GM12873 (cell line): ENCODE measurements at regions not wholly inside any gene's neighbourhood (a gene's known extent, or its start where the extent isn't known, plus 50 kb on each side); places are given as distances from the start of the nearest gene placed in this dataset.

ENCODE experiments used
- TF ChIP-seq, protein P1 (sequence below): IDR thresholded peaks from 2 replicates; pipeline ENCODE4 v1.5.1; 2012; ENCODE audit warnings: low read depth, mild to moderate bottlenecking, moderate library complexity, low read length, control low read depth; ENCODE audit not compliant: insufficient read depth; ENCODE audit errors: missing control alignments

GRCh38 chr5:68114378-68115040, 101.0 kb upstream of the PIK3R1 start:
- TF ChIP-seq, protein P1, sequence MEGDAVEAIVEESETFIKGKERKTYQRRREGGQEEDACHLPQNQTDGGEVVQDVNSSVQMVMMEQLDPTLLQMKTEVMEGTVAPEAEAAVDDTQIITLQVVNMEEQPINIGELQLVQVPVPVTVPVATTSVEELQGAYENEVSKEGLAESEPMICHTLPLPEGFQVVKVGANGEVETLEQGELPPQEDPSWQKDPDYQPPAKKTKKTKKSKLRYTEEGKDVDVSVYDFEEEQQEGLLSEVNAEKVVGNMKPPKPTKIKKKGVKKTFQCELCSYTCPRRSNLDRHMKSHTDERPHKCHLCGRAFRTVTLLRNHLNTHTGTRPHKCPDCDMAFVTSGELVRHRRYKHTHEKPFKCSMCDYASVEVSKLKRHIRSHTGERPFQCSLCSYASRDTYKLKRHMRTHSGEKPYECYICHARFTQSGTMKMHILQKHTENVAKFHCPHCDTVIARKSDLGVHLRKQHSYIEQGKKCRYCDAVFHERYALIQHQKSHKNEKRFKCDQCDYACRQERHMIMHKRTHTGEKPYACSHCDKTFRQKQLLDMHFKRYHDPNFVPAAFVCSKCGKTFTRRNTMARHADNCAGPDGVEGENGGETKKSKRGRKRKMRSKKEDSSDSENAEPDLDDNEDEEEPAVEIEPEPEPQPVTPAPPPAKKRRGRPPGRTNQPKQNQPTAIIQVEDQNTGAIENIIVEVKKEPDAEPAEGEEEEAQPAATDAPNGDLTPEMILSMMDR, result no peak

- TF ChIP-seq, protein P1, result no peak
These were observed 102.9 kb upstream of the PIK3R1 start for GRCh38 chr5:68112658-68113057.

GRCh38 chr5:68110894-68111293, 104.7 kb upstream of the PIK3R1 start:
- TF ChIP-seq, protein P1, result no peak

GRCh38 chr5:68110264-68110663, 105.3 kb upstream of the PIK3R1 start:
- TF ChIP-seq, protein P1, result no peak

- TF ChIP-seq, protein P1, result no peak
These were observed 116.2 kb upstream of the PIK3R1 start for GRCh38 chr5:68099327-68099726.

DNA sequence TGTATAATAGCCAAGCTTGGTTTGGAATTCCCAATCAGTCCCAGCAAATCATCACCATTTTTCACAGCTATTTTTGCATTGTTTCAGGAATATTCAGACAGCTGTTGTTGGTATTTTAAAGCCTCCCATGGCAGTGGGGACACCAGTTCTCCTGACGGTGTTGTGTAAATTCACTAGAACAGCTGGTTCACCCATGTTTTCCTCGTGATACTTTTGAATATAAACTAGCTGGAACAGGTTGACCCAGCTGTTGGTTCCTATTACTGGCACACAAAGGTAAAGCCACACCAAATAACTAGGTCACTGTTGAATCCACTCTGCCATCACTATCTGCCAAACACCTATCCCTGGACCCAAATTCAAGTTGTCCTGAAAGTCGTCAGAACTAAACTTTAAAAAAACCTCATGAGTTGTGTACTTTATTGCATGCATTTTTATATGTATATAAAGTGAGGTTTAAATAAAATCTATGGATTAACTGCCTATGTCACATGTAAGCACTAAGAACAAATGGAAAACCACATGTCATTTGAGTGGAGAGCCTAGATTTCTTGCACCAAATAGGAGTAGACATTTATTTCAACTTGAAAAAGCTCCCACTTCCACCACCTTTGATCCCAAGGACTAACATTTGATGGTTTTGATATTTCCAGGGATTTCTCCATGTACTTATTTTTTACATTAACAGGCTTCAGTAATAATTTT, 121.9 kb upstream of the PIK3R1 start:
- TF ChIP-seq, protein P1, result no peak

DNA sequence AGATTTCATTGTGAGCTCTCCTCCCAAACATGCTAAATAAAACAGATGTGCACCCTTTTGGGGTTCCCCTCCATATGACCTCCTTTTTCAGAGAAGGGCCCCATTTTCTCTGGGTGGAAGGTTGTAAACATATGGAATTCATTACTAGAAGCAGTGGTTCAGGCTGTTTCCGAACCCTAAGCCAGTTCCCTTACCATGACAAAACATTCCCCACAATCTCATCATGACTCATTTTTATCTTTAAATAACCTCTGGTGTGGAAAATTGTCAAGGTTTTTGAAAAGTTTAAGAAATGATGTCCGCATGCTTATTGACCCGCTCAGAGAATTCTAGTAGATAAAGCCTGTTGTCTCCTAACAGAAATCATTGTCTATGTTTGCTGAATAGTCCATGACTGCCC, 127.3 kb upstream of the PIK3R1 start:
- TF ChIP-seq, protein P1, result no peak
